GM18870 (cell line): ENCODE measurements at regions not wholly inside any gene's neighbourhood (a gene's known extent, or its start where the extent isn't known, plus 50 kb on each side); places are given as distances from the start of the nearest gene placed in this dataset.
"Not testable (repeated sequence)": the region's sequence is repeated elsewhere in the genome, so short reads cannot be mapped to it uniquely, and the experiment has no call there.

ENCODE experiments used
- ATAC-seq: cut with Tn5 transposase; IDR thresholded peaks from one replicate; pipeline ENCODE4 v1.9.1; 2021; ENCODE audit warnings: moderate library complexity; ENCODE audit not compliant: unreplicated experiment

DNA sequence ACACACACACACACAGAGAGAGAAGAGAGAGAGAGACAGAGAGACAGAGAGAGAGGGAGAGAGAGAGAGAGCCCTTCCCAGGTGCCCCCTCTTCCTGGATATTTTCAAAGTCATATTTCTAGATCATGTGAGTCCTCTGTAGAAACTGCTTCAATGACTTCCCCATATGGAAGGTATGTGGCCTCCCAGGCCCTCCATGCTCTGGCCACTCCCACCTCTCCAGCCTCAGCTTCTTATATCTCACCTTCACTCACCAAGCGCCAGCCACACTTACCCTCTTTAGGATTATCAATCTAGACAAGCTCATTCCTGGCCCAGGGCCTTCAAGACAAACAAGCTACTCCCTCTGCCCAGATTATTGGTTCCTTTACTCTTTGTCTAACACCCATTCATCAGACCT lies 259.7 kb downstream of the MTERF1 start:
- no peak for ATAC-seq

- ATAC-seq = not testable (repeated sequence)
These were observed 253.2 kb downstream of the MTERF1 start for GRCh38 chr7:91627324-91627723.

GRCh38 chr7:91628742-91629141 lies 251.8 kb downstream of the MTERF1 start:
- no peak for ATAC-seq

GRCh38 chr7:91630581-91631380 lies 249.7 kb downstream of the MTERF1 start:
- ATAC-seq = no peak

- ATAC-seq = no peak
These were observed 248.1 kb downstream of the MTERF1 start for GRCh38 chr7:91632234-91632940.

DNA sequence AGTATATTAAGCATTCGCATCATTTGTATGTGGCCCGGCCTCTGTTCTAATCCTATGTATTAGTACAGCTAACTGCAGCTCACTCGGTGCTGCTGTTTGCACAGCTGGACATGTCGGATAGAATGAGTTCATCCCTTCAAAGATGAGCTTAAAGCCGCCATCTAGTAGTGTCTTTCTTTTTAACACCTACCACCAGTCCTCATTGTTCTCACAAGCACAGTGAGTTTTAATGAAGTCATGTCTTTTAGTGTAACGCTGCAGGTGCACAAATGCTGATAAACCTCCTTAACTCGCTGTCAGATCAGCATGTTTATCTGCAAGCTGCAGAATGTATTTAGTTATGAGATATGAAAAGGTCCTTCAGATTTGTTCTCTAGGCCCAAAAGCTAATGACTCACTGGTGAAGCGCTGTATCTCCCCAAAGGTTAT lies 247.5 kb downstream of the MTERF1 start:
- no peak for ATAC-seq

DNA sequence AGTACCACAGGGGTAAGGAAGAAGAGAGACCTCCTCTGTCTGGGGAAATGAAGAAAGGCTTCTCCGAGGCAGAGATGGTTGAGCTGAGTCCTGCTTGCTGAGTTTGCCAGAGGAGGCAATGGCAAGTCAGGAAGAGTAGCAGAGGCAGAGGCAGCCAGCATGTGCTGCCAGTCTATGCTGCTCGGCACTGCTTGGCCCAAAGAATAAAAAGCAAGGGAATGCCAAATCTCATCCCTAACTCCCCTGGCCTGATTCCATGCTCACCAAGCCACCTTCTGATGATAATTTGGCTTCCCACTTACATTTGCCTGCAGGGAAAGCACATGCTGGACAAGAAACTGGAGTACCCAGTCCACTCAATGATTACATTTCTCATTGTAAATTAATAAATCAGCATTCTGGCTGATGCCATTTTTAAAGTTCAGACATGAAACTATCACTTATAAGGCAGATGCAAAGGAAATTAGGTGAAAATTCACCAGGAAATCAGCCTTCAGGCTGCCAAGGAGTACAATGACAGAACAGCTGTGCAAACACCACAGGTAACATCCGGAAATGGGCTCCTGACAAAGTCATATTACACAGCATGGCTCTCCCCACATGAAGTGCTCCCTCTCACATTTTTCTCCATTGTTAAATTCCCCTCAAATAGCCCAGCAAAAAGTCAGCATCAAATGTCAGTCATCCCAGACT lies 245.9 kb downstream of the MTERF1 start:
- ATAC-seq = no peak

DNA sequence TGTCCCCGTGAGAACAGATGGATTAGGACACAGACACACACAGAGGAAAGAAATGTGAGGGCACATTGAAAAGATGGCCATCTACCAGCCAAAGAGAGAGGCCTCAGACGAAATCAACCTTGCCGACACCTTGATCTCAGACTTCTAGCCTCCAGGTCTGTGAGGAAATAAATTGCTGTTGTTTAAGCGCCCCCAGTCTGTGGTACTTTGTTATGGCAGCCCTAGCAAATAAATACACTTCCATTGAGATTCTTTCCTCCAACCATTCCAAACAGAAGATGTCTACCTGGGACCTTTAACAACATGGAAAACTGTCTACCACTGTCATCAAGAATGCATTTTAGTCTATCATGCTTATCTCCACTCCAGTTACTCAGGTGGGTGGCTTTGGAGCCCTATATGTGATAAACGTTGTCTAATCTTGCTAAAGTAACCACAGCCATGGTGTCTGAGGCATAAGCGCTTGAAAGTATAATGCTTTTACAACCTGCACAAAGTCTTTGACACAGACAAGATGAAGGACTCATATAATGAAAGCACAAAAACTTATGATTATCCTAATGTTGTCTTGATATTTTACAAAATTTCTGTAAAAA lies 244.3 kb downstream of the MTERF1 start:
- peak; percentile 51 for ATAC-seq

- no peak for ATAC-seq
These were observed 243.8 kb downstream of the MTERF1 start for GRCh38 chr7:91636728-91637127.

DNA sequence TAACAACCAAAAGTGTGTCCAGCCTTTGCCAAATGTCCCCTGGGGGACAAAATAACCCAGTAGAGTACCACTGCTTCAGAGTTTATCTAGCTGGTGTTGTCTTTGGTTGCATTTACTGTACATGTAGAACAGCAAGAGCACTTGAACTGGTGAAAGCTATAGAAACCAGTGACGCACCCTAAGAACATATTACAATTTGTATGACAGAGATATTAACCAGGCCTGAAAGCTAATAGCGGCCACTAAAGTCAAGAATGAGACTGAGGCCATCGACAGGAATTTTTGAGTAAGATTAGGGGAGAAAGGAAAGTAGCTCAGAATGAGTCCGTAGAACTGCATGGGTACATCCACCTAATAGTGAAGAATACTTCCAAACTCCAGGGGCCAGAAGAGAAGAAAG lies 236.2 kb downstream of the MTERF1 start:
- ATAC-seq = no peak

GRCh38 chr7:91645542-91645941 lies 235.0 kb downstream of the MTERF1 start:
- ATAC-seq = no peak

- no peak for ATAC-seq
These were observed 228.5 kb downstream of the MTERF1 start for GRCh38 chr7:91651986-91652385.

DNA sequence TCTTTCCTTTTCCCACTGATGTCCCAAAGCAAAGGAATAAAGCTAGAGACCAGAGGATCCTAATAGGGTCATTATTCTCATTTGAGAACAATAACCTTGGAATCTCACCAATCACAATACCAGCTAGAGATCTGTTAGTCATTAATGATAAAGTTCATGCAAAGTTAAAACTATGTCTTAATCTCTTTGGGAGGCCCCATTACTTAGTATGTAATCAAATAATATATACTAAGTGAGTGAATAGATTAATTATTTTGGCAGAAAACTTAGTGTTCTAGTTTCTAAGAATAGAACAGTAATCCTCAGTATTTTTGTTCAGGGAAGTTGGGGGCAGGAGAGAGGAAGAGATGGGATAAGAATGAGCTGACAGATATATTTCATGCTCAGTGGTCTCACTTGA lies 227.2 kb downstream of the MTERF1 start:
- no peak for ATAC-seq

GRCh38 chr7:91655656-91656055 lies 224.8 kb downstream of the MTERF1 start:
- no peak for ATAC-seq

DNA sequence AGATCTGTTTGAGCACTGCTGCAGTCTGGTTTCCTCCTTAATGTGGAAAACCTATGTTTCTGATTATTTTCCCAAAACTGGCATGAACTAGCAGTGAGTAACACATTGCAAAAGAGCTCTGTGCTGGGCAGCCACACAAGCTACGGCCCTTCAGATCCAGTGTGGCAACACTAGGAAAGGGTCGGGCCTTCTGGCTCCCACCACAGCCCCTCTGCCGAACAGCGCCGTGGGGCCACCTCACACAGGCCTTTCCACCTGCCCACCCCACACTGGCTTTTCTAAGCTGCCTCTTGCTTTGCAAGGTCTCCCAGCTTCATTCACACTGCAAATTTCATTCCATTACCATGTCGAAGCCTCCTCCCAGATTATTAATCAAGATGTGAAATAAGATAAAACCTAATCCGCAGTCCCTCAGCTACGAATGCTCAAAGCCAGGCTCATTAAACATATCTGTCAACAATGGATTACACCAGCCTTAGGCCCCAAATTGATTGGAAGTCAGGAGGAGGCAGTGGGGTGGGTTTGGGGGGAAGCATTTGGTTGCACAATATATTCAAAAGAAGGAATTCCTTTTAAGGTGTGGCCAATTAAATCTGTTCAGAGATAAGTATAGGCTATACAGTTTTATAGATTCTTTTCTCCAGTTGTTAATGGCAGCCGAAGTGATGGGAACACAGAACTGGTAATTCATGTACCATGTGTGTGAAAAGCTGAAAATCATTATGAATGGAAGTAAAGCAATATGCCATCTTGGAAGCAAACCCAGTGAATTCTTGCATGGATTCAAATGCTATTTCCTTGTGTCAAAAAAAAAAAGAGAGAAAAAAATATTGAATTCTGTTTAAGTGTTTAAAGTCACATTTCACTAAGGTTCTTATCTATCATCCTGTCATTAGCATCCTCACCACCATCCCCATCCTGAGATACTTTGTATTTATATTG lies 223.7 kb downstream of the MTERF1 start:
- no peak for ATAC-seq

- ATAC-seq = no peak
These were observed 222.9 kb downstream of the MTERF1 start for GRCh38 chr7:91657483-91658071.

GRCh38 chr7:91659096-91659495 lies 221.4 kb downstream of the MTERF1 start:
- ATAC-seq = no peak

DNA sequence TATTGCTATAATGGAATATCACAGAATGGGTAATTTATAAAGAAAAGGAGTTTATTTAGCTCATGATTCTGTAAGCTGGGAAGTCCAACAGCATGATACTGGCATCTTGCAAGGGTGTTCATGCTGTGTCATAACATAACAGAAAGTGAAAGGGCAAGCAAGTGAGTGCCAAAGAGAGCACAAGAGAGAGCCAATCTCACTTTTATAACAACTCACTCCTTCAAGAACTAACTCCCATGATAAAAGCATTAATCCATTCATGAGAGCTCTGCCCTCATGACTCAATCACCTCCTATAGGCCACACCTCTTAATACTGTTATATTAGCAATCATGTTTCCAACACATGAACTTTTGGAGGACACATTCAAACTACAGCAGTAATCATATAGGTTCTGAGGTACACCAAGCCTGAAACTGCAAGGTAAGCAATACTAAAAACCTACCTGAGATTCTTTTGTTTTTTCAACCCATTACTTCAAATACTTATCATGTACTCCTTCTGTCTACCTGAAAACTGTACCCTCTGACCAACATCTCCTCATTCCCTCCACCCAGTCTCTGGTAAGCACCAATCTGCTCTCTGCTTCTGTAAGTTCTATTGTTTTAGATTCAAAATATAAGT lies 219.7 kb downstream of the MTERF1 start:
- ATAC-seq = peak; percentile 78

DNA sequence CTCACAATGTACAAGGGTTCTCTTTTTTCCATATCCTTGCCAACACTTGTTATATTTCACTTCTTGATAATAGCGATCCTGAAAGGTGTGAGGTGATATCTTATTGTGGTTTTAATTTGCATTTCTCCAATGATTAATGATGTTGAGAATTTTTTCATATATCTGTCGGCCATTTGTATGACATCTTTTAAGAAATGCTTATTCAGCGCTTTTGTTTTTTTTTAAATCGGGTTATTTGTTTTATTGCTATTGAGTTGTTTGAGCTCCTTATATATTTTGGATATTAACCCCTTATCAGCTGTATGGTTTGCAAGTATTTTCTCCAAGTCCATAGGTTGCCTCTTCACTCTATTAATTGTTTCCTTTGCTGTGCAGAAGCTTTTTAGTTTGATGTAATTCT lies 218.8 kb downstream of the MTERF1 start:
- ATAC-seq = no peak
